GM13976 (cell line): ENCODE measurements at regions not wholly inside any gene's neighbourhood (a gene's known extent, or its start where the extent isn't known, plus 50 kb on each side); places are given as distances from the start of the nearest gene placed in this dataset.

ENCODE experiments used
- DNase-seq: peaks from one replicate; pipeline ENCODE4 v3.0.0; 2012; ENCODE audit warnings: low spot score
- in situ Hi-C: fragments of 300-500 bp; cut with MboI; formaldehyde crosslinking; loops from one replicate; pipeline ENCODE4 v1.12.0; 2022; ENCODE audit warnings: low sequenced_read_pairs, mixed read lengths, inconsistent platforms; ENCODE audit not compliant: unreplicated experiment
- TF ChIP-seq, protein P1 (sequence below): IDR thresholded peaks from 2 replicates; pipeline ENCODE4 v1.5.1; 2012; ENCODE audit warnings: borderline replicate concordance, mild to moderate bottlenecking; ENCODE audit not compliant: insufficient read depth; ENCODE audit errors: extremely low read depth, missing control alignments, control extremely low read depth

DNA sequence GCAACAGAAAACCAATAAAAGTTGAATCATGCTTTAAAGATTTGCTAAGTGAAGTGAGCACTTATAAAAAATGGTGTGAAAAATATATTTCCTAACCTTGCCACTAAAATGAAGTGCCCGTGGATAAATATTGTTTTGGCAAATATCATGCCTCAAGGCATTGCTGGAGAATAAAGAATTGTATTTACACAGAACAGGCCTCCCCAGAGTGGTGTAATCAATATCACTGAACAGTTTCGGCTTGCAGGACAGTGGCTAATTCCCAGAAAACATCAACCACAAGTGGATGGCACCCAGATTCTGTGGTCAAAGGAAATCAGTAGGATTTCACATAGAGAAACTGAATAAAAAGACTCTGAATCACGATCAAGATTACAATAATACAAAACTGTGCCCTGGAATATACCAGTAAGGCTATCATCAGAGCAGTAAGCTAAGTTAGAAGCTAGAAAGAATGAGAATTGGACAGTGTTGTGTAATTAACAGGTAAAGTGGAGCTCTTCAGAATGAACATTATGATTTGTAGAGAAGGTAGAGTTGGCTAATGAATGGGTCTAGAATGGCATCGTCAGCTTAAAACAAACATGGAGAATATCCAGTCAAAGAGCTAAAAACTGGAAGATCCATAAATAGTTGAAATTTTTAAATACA lies 1026.9 kb upstream of the ADGRB3 start:
- DNase-seq = no peak
- TF ChIP-seq, protein P1, sequence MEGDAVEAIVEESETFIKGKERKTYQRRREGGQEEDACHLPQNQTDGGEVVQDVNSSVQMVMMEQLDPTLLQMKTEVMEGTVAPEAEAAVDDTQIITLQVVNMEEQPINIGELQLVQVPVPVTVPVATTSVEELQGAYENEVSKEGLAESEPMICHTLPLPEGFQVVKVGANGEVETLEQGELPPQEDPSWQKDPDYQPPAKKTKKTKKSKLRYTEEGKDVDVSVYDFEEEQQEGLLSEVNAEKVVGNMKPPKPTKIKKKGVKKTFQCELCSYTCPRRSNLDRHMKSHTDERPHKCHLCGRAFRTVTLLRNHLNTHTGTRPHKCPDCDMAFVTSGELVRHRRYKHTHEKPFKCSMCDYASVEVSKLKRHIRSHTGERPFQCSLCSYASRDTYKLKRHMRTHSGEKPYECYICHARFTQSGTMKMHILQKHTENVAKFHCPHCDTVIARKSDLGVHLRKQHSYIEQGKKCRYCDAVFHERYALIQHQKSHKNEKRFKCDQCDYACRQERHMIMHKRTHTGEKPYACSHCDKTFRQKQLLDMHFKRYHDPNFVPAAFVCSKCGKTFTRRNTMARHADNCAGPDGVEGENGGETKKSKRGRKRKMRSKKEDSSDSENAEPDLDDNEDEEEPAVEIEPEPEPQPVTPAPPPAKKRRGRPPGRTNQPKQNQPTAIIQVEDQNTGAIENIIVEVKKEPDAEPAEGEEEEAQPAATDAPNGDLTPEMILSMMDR = no peak
- in situ Hi-C loops = no loop called here

DNA sequence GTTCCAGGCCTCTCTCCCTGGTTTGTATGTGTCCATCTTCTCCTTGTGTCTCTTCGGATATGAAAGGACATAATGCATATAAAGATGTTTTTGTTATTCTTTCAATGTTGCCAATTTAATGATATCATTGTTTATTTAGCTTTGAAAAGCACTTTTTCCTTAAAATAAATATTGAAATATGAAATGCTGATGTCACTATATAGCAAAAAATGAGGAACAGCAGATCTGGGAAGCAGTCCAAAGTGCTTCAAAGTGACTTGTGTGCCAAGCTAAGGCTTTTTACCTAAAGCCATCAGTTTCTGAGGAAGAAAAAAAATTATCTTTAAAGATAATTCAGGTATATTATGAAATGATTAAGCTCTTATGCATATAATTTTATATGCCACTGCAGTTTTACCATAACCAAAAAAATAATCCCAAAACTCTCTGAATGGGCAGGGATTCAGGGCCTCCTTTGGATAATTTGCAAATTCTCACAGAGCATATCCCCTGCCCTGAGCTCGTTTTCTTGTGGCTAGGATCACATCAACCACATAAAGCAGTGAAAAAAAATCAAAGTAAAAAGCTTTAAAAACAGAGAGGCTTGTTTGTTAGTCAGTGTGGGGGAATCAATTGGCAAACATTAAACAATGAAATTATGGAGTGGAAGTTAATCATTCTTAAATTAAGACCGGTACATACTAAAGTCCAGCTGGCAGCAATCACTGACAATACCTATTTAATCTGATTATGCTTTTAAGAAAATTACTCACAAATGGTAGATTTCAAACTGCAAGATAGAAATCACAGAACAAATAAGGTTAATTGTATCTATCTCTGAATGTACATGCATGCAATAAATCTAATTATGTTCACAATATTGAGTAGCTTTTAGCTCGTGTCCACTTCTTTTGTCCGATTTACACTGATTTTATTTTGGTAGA lies 1027.9 kb upstream of the ADGRB3 start:
- TF ChIP-seq, protein P1 = no peak
- in situ Hi-C loops = no loop called here
- DNase-seq = no peak

DNA sequence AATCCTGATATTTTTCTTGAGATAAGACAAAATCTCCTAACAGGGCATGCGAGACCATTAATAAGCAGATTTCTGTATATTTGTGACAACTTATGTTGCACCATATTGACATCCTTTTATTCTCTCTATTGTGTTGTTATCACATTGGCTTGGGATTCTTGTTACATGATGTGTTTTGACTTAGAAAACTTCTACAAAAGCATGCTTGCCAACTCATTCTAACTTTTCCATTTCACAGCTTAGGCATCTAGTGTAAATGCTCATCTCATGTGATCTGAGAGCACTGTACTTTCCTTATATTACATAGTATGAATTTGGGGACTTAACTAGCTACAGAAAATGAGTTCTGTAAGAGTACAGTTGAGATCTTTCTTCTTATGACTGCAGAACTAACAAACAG lies 1040.7 kb upstream of the ADGRB3 start:
- in situ Hi-C loops = no loop called here
- DNase-seq = no peak
- TF ChIP-seq, protein P1 = no peak

DNA sequence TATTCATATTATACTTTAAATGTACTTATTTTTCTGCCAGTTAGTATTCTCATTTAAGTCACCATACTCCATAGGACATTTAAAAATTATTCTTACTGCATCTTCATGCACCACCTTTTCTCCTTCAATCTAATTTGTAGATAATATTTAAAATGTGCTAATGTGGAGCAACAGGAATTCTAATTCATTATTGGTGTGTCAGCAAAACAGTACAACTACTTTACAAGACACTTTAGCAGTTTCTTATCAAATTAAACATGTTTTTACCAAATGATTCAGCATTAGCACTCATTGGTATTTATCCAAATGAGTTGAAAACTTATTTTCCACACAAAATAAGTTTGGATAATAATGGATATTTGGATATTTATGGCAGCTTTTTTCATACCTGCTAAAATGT lies 1041.8 kb upstream of the ADGRB3 start:
- TF ChIP-seq, protein P1 = no peak
- in situ Hi-C loops = no loop called here
- DNase-seq = no peak

DNA sequence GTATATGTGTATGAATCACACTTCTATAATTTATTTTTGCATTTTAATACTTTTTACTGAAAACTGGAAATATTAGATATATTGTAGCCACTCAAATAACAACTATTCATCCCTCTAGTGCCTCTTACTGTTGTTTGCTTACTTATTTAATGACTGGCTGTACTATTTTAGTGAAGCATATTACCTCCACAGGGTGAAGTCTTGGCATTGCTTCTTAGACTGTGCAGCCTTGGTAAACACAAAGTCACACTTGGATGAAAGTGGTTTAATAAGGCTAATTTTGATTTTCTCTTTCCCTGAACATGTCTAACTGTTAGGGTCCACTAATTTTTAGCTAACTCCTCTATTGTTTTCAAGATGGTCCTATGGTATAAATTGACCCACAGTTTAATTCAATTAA lies 1043.2 kb upstream of the ADGRB3 start:
- in situ Hi-C loops = no loop called here
- no peak for DNase-seq
- TF ChIP-seq, protein P1 = no peak

DNA sequence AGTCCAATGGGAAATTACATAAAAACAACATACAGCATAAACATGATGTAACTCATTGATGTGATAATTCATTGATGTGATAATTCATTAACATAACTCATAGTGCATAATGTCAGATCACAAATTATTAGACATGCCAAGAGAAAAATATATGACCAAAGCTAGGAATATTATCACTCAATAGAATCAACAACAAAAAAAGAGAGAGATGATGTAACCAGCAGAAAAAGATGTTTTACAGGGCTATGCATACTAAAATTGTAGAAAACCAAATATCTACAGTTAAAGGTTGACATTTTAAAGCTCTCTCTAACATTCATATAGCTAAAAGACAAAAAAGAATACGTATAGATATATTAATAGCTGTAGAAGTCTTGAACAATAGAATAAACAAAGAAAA lies 1067.2 kb upstream of the ADGRB3 start:
- in situ Hi-C loops = no loop called here
- no peak for DNase-seq
- TF ChIP-seq, protein P1 = no peak
